ENCODE measurements at regions not wholly inside any gene's neighbourhood (a gene's known extent, or its start where the extent isn't known, plus 50 kb on each side); places are given as distances from the start of the nearest gene placed in this dataset.

DNA sequence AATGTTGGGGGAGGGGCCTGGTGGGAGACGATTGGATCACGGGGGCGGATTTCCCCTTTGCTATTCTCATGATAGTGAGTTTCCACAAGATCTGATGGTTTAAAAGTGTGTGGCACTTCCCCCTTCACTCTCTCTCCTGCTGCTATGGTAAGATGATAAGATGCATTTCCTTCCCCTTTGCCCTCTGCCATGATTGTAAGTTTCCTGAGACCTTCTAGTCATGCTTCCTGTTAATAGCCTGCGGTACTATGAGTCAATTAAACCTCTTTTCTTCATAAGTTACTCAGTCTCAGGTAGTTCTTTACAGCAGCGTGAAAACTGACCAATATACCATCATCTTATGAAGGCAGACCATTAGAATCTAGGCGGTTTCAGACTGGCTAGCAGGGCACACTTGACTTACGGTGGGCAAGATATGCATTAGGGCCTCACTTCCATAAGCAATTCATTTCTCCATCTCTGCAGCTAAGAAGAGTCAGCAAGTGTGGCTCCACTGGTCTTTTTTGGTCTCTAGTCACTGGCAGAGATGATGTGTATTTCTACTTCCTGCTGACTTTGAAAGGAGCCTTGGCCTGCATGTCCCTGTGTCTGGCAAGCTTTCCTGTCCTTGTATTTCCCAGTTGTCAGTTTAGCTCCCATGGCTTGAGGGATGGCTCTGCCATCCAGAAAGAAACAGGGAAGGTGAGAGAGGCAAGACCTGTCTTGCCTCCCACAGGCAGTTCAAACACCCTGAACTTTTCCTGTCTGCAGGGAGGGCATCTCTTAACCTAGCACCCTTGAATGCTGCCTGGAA is 109.0 kb upstream of the ADAMTS9 start:
- TF ChIP-seq, protein P1, sequence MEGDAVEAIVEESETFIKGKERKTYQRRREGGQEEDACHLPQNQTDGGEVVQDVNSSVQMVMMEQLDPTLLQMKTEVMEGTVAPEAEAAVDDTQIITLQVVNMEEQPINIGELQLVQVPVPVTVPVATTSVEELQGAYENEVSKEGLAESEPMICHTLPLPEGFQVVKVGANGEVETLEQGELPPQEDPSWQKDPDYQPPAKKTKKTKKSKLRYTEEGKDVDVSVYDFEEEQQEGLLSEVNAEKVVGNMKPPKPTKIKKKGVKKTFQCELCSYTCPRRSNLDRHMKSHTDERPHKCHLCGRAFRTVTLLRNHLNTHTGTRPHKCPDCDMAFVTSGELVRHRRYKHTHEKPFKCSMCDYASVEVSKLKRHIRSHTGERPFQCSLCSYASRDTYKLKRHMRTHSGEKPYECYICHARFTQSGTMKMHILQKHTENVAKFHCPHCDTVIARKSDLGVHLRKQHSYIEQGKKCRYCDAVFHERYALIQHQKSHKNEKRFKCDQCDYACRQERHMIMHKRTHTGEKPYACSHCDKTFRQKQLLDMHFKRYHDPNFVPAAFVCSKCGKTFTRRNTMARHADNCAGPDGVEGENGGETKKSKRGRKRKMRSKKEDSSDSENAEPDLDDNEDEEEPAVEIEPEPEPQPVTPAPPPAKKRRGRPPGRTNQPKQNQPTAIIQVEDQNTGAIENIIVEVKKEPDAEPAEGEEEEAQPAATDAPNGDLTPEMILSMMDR (IDR thresholded peaks at IDR 0.05): no peak
- no peak for TF ChIP-seq POLR2A (IDR thresholded peaks at IDR 0.05)
